HepG2 (cell line): ENCODE measurements at regions not wholly inside any gene's neighbourhood (a gene's known extent, or its start where the extent isn't known, plus 50 kb on each side); places are given as distances from the start of the nearest gene placed in this dataset.

Experiments
- CTCF ChIP-seq: sonication (generic); formaldehyde crosslinking; IDR thresholded peaks from 2 replicates; pipeline ENCODE4 v1.5.0; 2020; ENCODE audit warnings: mild to moderate bottlenecking, missing genetic modification reagents, moderate library complexity
- DMTF1 ChIP-seq: sonication (generic); formaldehyde crosslinking; IDR thresholded peaks from 2 replicates; pipeline ENCODE4 v1.4.0; 2020; ENCODE audit warnings: mild to moderate bottlenecking, missing genetic modification reagents
- EZH2 ChIP-seq: conservative IDR thresholded peaks from 2 replicates; pipeline ENCODE4 v1.6.1; 2012; ENCODE audit warnings: mild to moderate bottlenecking, low read depth, low read length, moderate library complexity
- NFIC ChIP-seq: IDR thresholded peaks from 2 replicates; pipeline ENCODE4 v1.6.1; 2012; ENCODE audit warnings: mild to moderate bottlenecking, low read length, inconsistent platforms
- POLR2A ChIP-seq, 2 experiments: IDR thresholded peaks; 2 replicates each; pipeline ENCODE4 v1.6.1; 2011; ENCODE audit warnings: low read depth in 2 of 2, low read length in 2 of 2, mild to moderate bottlenecking in 1 of 2, moderate library complexity in 1 of 2; ENCODE audit not compliant: insufficient read depth in 1 of 2
- TAF1 ChIP-seq: sonication (generic); formaldehyde crosslinking; IDR thresholded peaks from 2 replicates; pipeline ENCODE4 v1.4.0; 2020; ENCODE audit warnings: missing genetic modification reagents
- ZBTB14 ChIP-seq: sonication (generic); formaldehyde crosslinking; IDR thresholded peaks from 2 replicates; pipeline ENCODE4 v1.4.0; 2020; ENCODE audit warnings: missing genetic modification reagents
- ZNF274 ChIP-seq: sonication (generic); formaldehyde crosslinking; IDR thresholded peaks from 2 replicates; pipeline ENCODE4 v1.5.1; 2020; ENCODE audit warnings: mild to moderate bottlenecking, missing genetic modification reagents

GRCh38 chr11:28697920-28698827, 590.0 kb downstream of the METTL15 start:
- no peak for TF ChIP-seq ZBTB14 (CRISPR knock-in tag)
- no peak for TF ChIP-seq DMTF1
- no peak for TF ChIP-seq NFIC
- TF ChIP-seq CTCF (CRISPR knock-in tag), result peak; percentile 80
- TF ChIP-seq ZNF274 (CRISPR knock-in tag), result no peak
- no peak for TF ChIP-seq TAF1 (CRISPR knock-in tag)
- TF ChIP-seq POLR2A (IDR thresholded peaks at IDR 0.05; ENCODE audit: insufficient read depth in 1 of 2, low read depth in 2 of 2, low read length in 2 of 2), result no peak
- no peak for TF ChIP-seq EZH2
